ENCODE measurements at regions not wholly inside any gene's neighbourhood (a gene's known extent, or its start where the extent isn't known, plus 50 kb on each side); places are given as distances from the start of the nearest gene placed in this dataset.
"Not testable (repeated sequence)": the region's sequence is repeated elsewhere in the genome, so short reads cannot be mapped to it uniquely, and the experiment has no call there.

- H3K4me3 ChIP-seq (ENCODE audit: low read length): no peak overlapping the region
- DNase-seq (ENCODE audit: low read depth, low spot score): no peak
These were observed 630.3 kb upstream of the KLHL4 start for GRCh38 chrX:86887341-86887740.

GRCh38 chrX:86910027-86910426 lies 607.6 kb upstream of the KLHL4 start:
- no peak for DNase-seq (ENCODE audit: low read depth, low spot score)
- no peak overlapping the region for H3K4me3 ChIP-seq (ENCODE audit: low read length)

GRCh38 chrX:86910602-86911311 lies 606.8 kb upstream of the KLHL4 start:
- no peak for DNase-seq (ENCODE audit: low read depth, low spot score)

GRCh38 chrX:86914569-86914968 lies 603.0 kb upstream of the KLHL4 start:
- no peak for DNase-seq (ENCODE audit: low read depth, low spot score)

More at GRCh38 chrX:86910602-86911311, 606.8 kb upstream of the KLHL4 start:
- no peak overlapping the region for H3K4me3 ChIP-seq (ENCODE audit: low read length)

GRCh38 chrX:86917959-86918358 lies 599.6 kb upstream of the KLHL4 start:
- no peak for DNase-seq (ENCODE audit: low read depth, low spot score)
- no peak overlapping the region for H3K4me3 ChIP-seq (ENCODE audit: low read length)

More at GRCh38 chrX:86914569-86914968, 603.0 kb upstream of the KLHL4 start:
- no peak overlapping the region for H3K4me3 ChIP-seq (ENCODE audit: low read length)

GRCh38 chrX:86930419-86930818 lies 587.2 kb upstream of the KLHL4 start:
- H3K4me3 ChIP-seq (ENCODE audit: low read length): no peak overlapping the region
- DNase-seq (ENCODE audit: low read depth, low spot score): no peak

- DNase-seq (ENCODE audit: low read depth, low spot score): no peak
- no peak overlapping the region for H3K4me3 ChIP-seq (ENCODE audit: low read length)
These were observed 581.6 kb upstream of the KLHL4 start for GRCh38 chrX:86935988-86936387.

- DNase-seq (ENCODE audit: low read depth, low spot score): peak; percentile 10
- no peak overlapping the region for H3K4me3 ChIP-seq (ENCODE audit: low read length)
These were observed 571.0 kb upstream of the KLHL4 start for GRCh38 chrX:86946569-86946968.

GRCh38 chrX:86964321-86964720 lies 553.3 kb upstream of the KLHL4 start:
- H3K4me3 ChIP-seq (ENCODE audit: low read length): no peak overlapping the region
- no peak for DNase-seq (ENCODE audit: low read depth, low spot score)

GRCh38 chrX:86981326-86981879 lies 536.2 kb upstream of the KLHL4 start:
- DNase-seq (ENCODE audit: low read depth, low spot score): no peak
- no peak overlapping the region for H3K4me3 ChIP-seq (ENCODE audit: low read length)

GRCh38 chrX:86987351-86987750 lies 530.3 kb upstream of the KLHL4 start:
- H3K4me3 ChIP-seq (ENCODE audit: low read length); DNase-seq (ENCODE audit: low read depth, low spot score): not testable (repeated sequence)

GRCh38 chrX:87003031-87003430 lies 514.6 kb upstream of the KLHL4 start:
- no peak for DNase-seq (ENCODE audit: low read depth, low spot score)
- H3K4me3 ChIP-seq (ENCODE audit: low read length): no peak overlapping the region

GRCh38 chrX:87005183-87005582 lies 512.4 kb upstream of the KLHL4 start:
- DNase-seq (ENCODE audit: low read depth, low spot score): no peak
- H3K4me3 ChIP-seq (ENCODE audit: low read length): no peak overlapping the region

- H3K4me3 ChIP-seq (ENCODE audit: low read length): no peak overlapping the region
- DNase-seq (ENCODE audit: low read depth, low spot score): no peak
These were observed 511.7 kb upstream of the KLHL4 start for GRCh38 chrX:87005885-87006284.

- DNase-seq (ENCODE audit: low read depth, low spot score): no peak
- H3K4me3 ChIP-seq (ENCODE audit: low read length): no peak overlapping the region
These were observed 511.0 kb upstream of the KLHL4 start for GRCh38 chrX:87006561-87006960.

GRCh38 chrX:87017210-87017609 lies 500.4 kb upstream of the KLHL4 start:
- no peak overlapping the region for H3K4me3 ChIP-seq (ENCODE audit: low read length)
- DNase-seq (ENCODE audit: low read depth, low spot score): no peak

- not testable (repeated sequence) for H3K4me3 ChIP-seq (ENCODE audit: low read length)
These were observed 484.5 kb upstream of the KLHL4 start for GRCh38 chrX:87033115-87033514.

GRCh38 chrX:87045352-87045751 lies 472.2 kb upstream of the KLHL4 start:
- DNase-seq (ENCODE audit: low read depth, low spot score): no peak
- H3K4me3 ChIP-seq (ENCODE audit: low read length): no peak overlapping the region

More at GRCh38 chrX:87033115-87033514, 484.5 kb upstream of the KLHL4 start:
- not testable (repeated sequence) for DNase-seq (ENCODE audit: low read depth, low spot score)

GRCh38 chrX:87049567-87049966 lies 468.0 kb upstream of the KLHL4 start:
- H3K4me3 ChIP-seq (ENCODE audit: low read length): no peak overlapping the region
- no peak for DNase-seq (ENCODE audit: low read depth, low spot score)

- H3K4me3 ChIP-seq (ENCODE audit: low read length): no peak overlapping the region
- no peak for DNase-seq (ENCODE audit: low read depth, low spot score)
These were observed 454.0 kb upstream of the KLHL4 start for GRCh38 chrX:87063642-87064041.

GRCh38 chrX:87064502-87064901 lies 453.1 kb upstream of the KLHL4 start:
- no peak for DNase-seq (ENCODE audit: low read depth, low spot score)
- H3K4me3 ChIP-seq (ENCODE audit: low read length): no peak overlapping the region

All from Jurkat, Clone E6-1 (cell line).